H1 (cell line): ENCODE measurements at regions not wholly inside any gene's neighbourhood (a gene's known extent, or its start where the extent isn't known, plus 50 kb on each side); places are given as distances from the start of the nearest gene placed in this dataset.

Experiments used
- CTCF ChIA-PET: fragments of 300-600 bp; sonication (Branson Sonifier 250); formaldehyde crosslinking; loops from one replicate; lab custom pipeline; 2021; ENCODE audit not compliant: partially characterized antibody; lab: Charles Lee
- POLR2A ChIA-PET: fragments of 300-600 bp; sonication (Branson Sonifier 250); formaldehyde crosslinking; loops from one replicate; lab custom pipeline; 2021; ENCODE audit warnings: inconsistent platforms; ENCODE audit not compliant: partially characterized antibody; lab: Charles Lee
- DNase-seq, 2 experiments: peaks; one replicate each; pipeline versions ENCODE4 v3.0.0 to v3.0.0-alpha.2; 2010 to 2022; ENCODE audit warnings: low spot score in 2 of 2, low read depth in 1 of 2, mixed read lengths in 1 of 2
- FAIRE-seq: peaks from 2 replicates; lab custom pipeline; 2011; peaks lifted over from hg19 to GRCh38; lab: Jason Lieb, UNC
- H2AFZ ChIP-seq: 2 replicates; pipeline ENCODE4 v1.8.1; 2012; ENCODE audit warnings: low read length, inconsistent platforms
- H2AK5ac ChIP-seq: 2 replicates; pipeline ENCODE4 v1.6.1; 2013; ENCODE audit warnings: low read depth, low read length
- H2BK120ac ChIP-seq: replicated peaks from 2 replicates; pipeline ENCODE3; 2013; ENCODE audit warnings: low read depth, low read length, inconsistent platforms
- H2BK12ac ChIP-seq: 2 replicates; pipeline ENCODE4 v1.6.1; 2013; ENCODE audit warnings: low read depth, low read length
- H2BK15ac ChIP-seq: 2 replicates; pipeline ENCODE4 v1.6.1; 2013; ENCODE audit warnings: low read length
- H2BK20ac ChIP-seq: 2 replicates; pipeline ENCODE4 v1.6.1; 2013; ENCODE audit warnings: low read length
- H2BK5ac ChIP-seq: 2 replicates; pipeline ENCODE4 v1.6.1; 2013; ENCODE audit warnings: low read depth, low read length
- H3K14ac ChIP-seq: 2 replicates; pipeline ENCODE4 v1.6.1; 2013; ENCODE audit warnings: inconsistent platforms; ENCODE audit not compliant: insufficient read length
- H3K18ac ChIP-seq: 2 replicates; pipeline ENCODE4 v1.6.1; 2013; ENCODE audit warnings: low read length; ENCODE audit errors: extremely low read depth
- H3K23ac ChIP-seq: 2 replicates; pipeline ENCODE4 v1.6.1; 2013; ENCODE audit warnings: inconsistent platforms; ENCODE audit not compliant: insufficient read length
- H3K23me2 ChIP-seq: 2 replicates; pipeline ENCODE4 v1.6.1; 2013; ENCODE audit warnings: low read depth, low read length
- H3K27ac ChIP-seq: 2 replicates; pipeline ENCODE4 v1.6.1; 2011; ENCODE audit warnings: low read depth, low read length, inconsistent platforms
- H3K27me3 ChIP-seq, 4 experiments: replicated peaks in 1 of 4; 1 replicate in 1 of 4; 2 replicates in 3 of 4; pipeline versions ENCODE4 v1.6.1 to v1.8.1; 2011 to 2013; ENCODE audit warnings: low read length in 3 of 4, mild to moderate bottlenecking in 3 of 4, inconsistent platforms in 2 of 4, mixed read lengths in 2 of 4, moderate library complexity in 1 of 4; ENCODE audit not compliant: control insufficient read depth in 3 of 4, insufficient read depth in 3 of 4; ENCODE audit errors: extremely low read depth in 1 of 4
- H3K36me3 ChIP-seq, 4 experiments: 2 replicates each; pipeline versions ENCODE4 v1.6.1 to v1.8.1; 2011 to 2013; ENCODE audit warnings: mild to moderate bottlenecking in 4 of 4, low read length in 3 of 4, moderate library complexity in 2 of 4, control low read depth in 1 of 4, inconsistent platforms in 1 of 4; ENCODE audit not compliant: insufficient read depth in 4 of 4, control insufficient read depth in 2 of 4
- H3K4ac ChIP-seq: replicated peaks from 2 replicates; pipeline ENCODE3; 2013; ENCODE audit warnings: low read length, low read depth, mixed read lengths, inconsistent platforms; ENCODE audit not compliant: insufficient read length
- H3K4me1 ChIP-seq, 4 experiments: replicated peaks in 1 of 4; 1 replicate in 1 of 4; 2 replicates in 3 of 4; pipeline versions ENCODE4 v1.6.1 to v1.8.1; 2011 to 2013; ENCODE audit warnings: low read length in 3 of 4, inconsistent platforms in 2 of 4, mixed read lengths in 1 of 4; ENCODE audit not compliant: insufficient read depth in 4 of 4, control insufficient read depth in 3 of 4
- H3K4me2 ChIP-seq, 2 experiments: 2 replicates each; pipeline versions ENCODE4 v1.6.1 to v1.8.1; 2011 to 2013; ENCODE audit warnings: low read depth in 2 of 2, low read length in 2 of 2, control low read depth in 1 of 2, inconsistent platforms in 1 of 2, mild to moderate bottlenecking in 1 of 2; ENCODE audit not compliant: insufficient read depth in 1 of 2
- H3K4me3 ChIP-seq, 4 experiments: fragments of 200-600, 300-600 bp in 1 of 4; sonication (generic), shearing (Covaris generic), sonication (Bioruptor Twin) in 1 of 4; 2 replicates each; pipeline versions ENCODE4 v1.5.1 to v1.8.1; 2011 to 2016; ENCODE audit warnings: low read length in 4 of 4, low read depth in 3 of 4, control low read depth in 2 of 4, inconsistent platforms in 2 of 4, mild to moderate bottlenecking in 2 of 4, mixed read lengths in 1 of 4, moderate library complexity in 1 of 4; ENCODE audit not compliant: insufficient read depth in 2 of 4; ENCODE audit errors: extremely low read depth in 1 of 4
- H3K56ac ChIP-seq: replicated peaks from 2 replicates; pipeline ENCODE3; 2013; ENCODE audit warnings: low read depth, mild to moderate bottlenecking, mixed read lengths, low read length, inconsistent platforms; ENCODE audit not compliant: insufficient read length
- H3K79me1 ChIP-seq: 2 replicates; pipeline ENCODE4 v1.6.1; 2013; ENCODE audit warnings: low read depth, low read length, control low read depth
- H3K79me2 ChIP-seq, 2 experiments: 2 replicates each; pipeline versions ENCODE4 v1.6.1 to v1.8.1; 2012 to 2013; ENCODE audit warnings: low read length in 2 of 2, mild to moderate bottlenecking in 2 of 2, inconsistent platforms in 1 of 2; ENCODE audit not compliant: insufficient read depth in 2 of 2, control insufficient read depth in 1 of 2
- H3K9ac ChIP-seq, 4 experiments: replicated peaks in 1 of 4; 1 replicate in 1 of 4; 2 replicates in 3 of 4; pipeline versions ENCODE4 v1.6.1 to v1.8.1; 2011 to 2013; ENCODE audit warnings: low read depth in 3 of 4, low read length in 3 of 4, control low read depth in 2 of 4, mild to moderate bottlenecking in 2 of 4, moderate library complexity in 2 of 4, inconsistent platforms in 1 of 4; ENCODE audit errors: extremely low read depth in 1 of 4
- H3K9me3 ChIP-seq, 2 experiments: 2 replicates each; pipeline versions ENCODE4 v1.6.1 to v1.8.1; 2012 to 2013; ENCODE audit warnings: mild to moderate bottlenecking in 2 of 2, moderate library complexity in 2 of 2, control low read depth in 1 of 2, inconsistent platforms in 1 of 2, low read depth in 1 of 2, low read length in 1 of 2, mixed read lengths in 1 of 2; ENCODE audit not compliant: insufficient read depth in 2 of 2
- H4K20me1 ChIP-seq, 2 experiments: replicated peaks in 1 of 2; 2 replicates each; pipeline versions ENCODE3 to v1.8.1; 2011 to 2013; ENCODE audit warnings: inconsistent platforms in 2 of 2, low read length in 2 of 2, mild to moderate bottlenecking in 1 of 2; ENCODE audit not compliant: insufficient read depth in 2 of 2, control insufficient read depth in 1 of 2
- H4K5ac ChIP-seq: 2 replicates; pipeline ENCODE4 v1.6.1; 2013; ENCODE audit warnings: low read length, low read depth, mixed read lengths, inconsistent platforms; ENCODE audit not compliant: insufficient read length
- H4K8ac ChIP-seq: 2 replicates; pipeline ENCODE4 v1.8.0; 2013; ENCODE audit warnings: mild to moderate bottlenecking, moderate library complexity, low read length, inconsistent platforms; ENCODE audit not compliant: insufficient read depth; ENCODE audit errors: extremely low read depth
- H4K91ac ChIP-seq: replicated peaks from 2 replicates; pipeline ENCODE3; 2013; ENCODE audit warnings: low read length, mixed read lengths, inconsistent platforms; ENCODE audit not compliant: insufficient read length
- WGBS, 2 experiments: shearing (Covaris generic) in 1 of 2; methylation state at CpG; one replicate each; pipeline versions ENCODE4 v1.1.6 to v1.1.7; 2013 to 2015; ENCODE audit warnings: low lambda C conversion rate in 2 of 2, mixed read lengths in 2 of 2, inconsistent platforms in 1 of 2, low coverage in 1 of 2, missing lambda C conversion rate in 1 of 2; ENCODE audit not compliant: insufficient replicate concordance in 2 of 2, insufficient coverage in 1 of 2, insufficient read length in 1 of 2; ENCODE audit errors: extremely low coverage in 1 of 2, missing lambda C conversion rate in 1 of 2; 5-methylcytosine and 5-hydroxymethylcytosine counted together

DNA sequence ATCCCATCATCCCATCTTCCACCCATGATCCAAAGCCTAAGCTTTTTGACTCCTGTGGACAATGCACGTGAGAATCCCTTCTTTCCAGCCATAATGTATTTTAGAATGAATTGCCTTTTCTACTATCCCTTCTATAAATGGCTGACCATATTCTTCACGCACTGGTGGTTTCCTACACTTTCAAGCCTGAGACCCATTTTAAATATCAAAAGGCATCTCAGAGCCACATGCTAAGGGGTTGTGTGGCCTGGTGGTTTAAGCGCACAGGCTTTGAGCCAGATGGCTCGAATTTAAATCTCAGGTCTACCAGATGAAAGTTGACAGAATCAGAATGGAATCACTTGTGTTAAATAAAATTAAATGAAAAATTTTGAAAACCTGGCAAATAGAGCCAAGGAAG lies 54.5 kb downstream of the C11orf91 start:
- no peak overlapping the region for H3K4me2 ChIP-seq
- no peaks in the 10 kb centered on the region for H3K79me1 ChIP-seq
- DNase-seq (no peak), FAIRE-seq (no peak)
- no peak overlapping the region for H3K23ac ChIP-seq
- H3K56ac ChIP-seq = no peak overlapping the region
- H3K9ac ChIP-seq = no peak overlapping the region
- no peak overlapping the region for H3K4me3 ChIP-seq
- H4K5ac ChIP-seq = no peak overlapping the region
- H3K4ac ChIP-seq = no peak overlapping the region
- H4K8ac ChIP-seq = no peak overlapping the region
- ChIA-PET CTCF (interaction anchor here (0.8 kb wide), 1 partner anchor 102 kb away, joined by 3 read pairs; no protein-coding TSS in a partner anchor), POLR2A (no interaction called here)
- no peak overlapping the region for H3K14ac ChIP-seq
- no peaks in the 10 kb centered on the region for H3K79me2 ChIP-seq
- 0 out of 7 replicates have a peak, but pooled peaks cover 0 to 3% (median 0%) of the 10 kb centered on the region in 4 experiments for H3K4me1 ChIP-seq
- H2BK5ac ChIP-seq = no peak overlapping the region
- H3K9me3 ChIP-seq = no peaks in the 10 kb centered on the region
- H2BK120ac ChIP-seq = no peak overlapping the region
- peaks cover 0 to 1% (median 0%) of the 10 kb centered on the region in 4 experiments; a peak in 1 of 7 replicates for H3K27me3 ChIP-seq
- H3K23me2 ChIP-seq = no peaks in the 10 kb centered on the region
- H3K18ac ChIP-seq = no peak overlapping the region
- no peaks in the 10 kb centered on the region for H3K36me3 ChIP-seq
- H3K27ac ChIP-seq = no peak overlapping the region
- H4K20me1 ChIP-seq = no peaks in the 10 kb centered on the region
- H2BK15ac ChIP-seq = no peak overlapping the region
- H2AK5ac ChIP-seq = no peak overlapping the region
- H4K91ac ChIP-seq = no peak overlapping the region
- H2BK20ac ChIP-seq = no peak overlapping the region
- no peak overlapping the region for H2BK12ac ChIP-seq
- 88% methylated on average over 4 of the region's 4 CpGs; no CpG with 5 or more reads in 1 of the 2 experiments for WGBS, 2 experiments
- no peak overlapping the region for H2AFZ ChIP-seq
